ENCODE measurements at regions not wholly inside any gene's neighbourhood (a gene's known extent, or its start where the extent isn't known, plus 50 kb on each side); places are given as distances from the start of the nearest gene placed in this dataset.

GRCh38 chr14:95464514-95464913 lies 51.9 kb downstream of the SYNE3 start:
- Mint-ChIP-seq H3K27me3 (ENCODE audit: low read depth, unreplicated experiment) (peaks cover 31% of the 10 kb centered on the region), H3K4me3 (ENCODE audit: unreplicated experiment) (no peak overlapping the region), H3K9me3 (ENCODE audit: unreplicated experiment) (no peaks in the 10 kb centered on the region), H3K36me3 (ENCODE audit: low read depth, unreplicated experiment) (no peaks in the 10 kb centered on the region), H3K4me1 (ENCODE audit: low read depth, unreplicated experiment) (peaks cover 16% of the 10 kb centered on the region), H3K27ac (ENCODE audit: unreplicated experiment) (no peak overlapping the region)
- H3K27ac ChIP-seq (ENCODE audit: low read depth, low read length), result no peak overlapping the region
- H4K20me1 ChIP-seq (ENCODE audit: insufficient read depth, low read length), result peaks cover 16% of the 10 kb centered on the region
- no peak overlapping the region for H2AFZ ChIP-seq (ENCODE audit: low read depth, low read length)
- FAIRE-seq (no peak), DNase-seq (ENCODE audit: low read depth) (no peak)
- no peak overlapping the region for H3K4me2 ChIP-seq (ENCODE audit: low read length)
- H3K4me3 ChIP-seq (ENCODE audit: insufficient read depth, low read depth, low read length), result no peak overlapping the region
- H3K4me1 ChIP-seq (ENCODE audit: insufficient read depth, low read length), result peaks cover 12% of the 10 kb centered on the region
- H3K79me2 ChIP-seq (ENCODE audit: insufficient read depth, low read length), result no peaks in the 10 kb centered on the region
- H3K36me3 ChIP-seq (ENCODE audit: insufficient read depth, low read length), result no peaks in the 10 kb centered on the region
- no peak for TF ChIP-seq CTCF (IDR thresholded peaks at IDR 0.05; ENCODE audit: insufficient read depth, low read depth, low read length)
- TF ChIP-seq EZH2 (IDR thresholded peaks at IDR 0.05; ENCODE audit: insufficient read depth, low read length), result no peak
- no peaks in the 10 kb centered on the region for H3K9me3 ChIP-seq (ENCODE audit: insufficient read depth, low read depth, low read length)
- H3K27me3 ChIP-seq (ENCODE audit: insufficient read depth, low read length), result peaks cover 2% of the 10 kb centered on the region
- no peak overlapping the region for H3K9ac ChIP-seq (ENCODE audit: low read length)

GRCh38 chr14:95464103-95464502 lies 52.3 kb downstream of the SYNE3 start:
- FAIRE-seq (no peak), DNase-seq (ENCODE audit: low read depth) (no peak)
- Histone ChIP-seq H3K27ac (ENCODE audit: low read depth, low read length) (no peak overlapping the region), H3K4me2 (ENCODE audit: low read length) (no peak overlapping the region), H4K20me1 (ENCODE audit: insufficient read depth, low read length) (peaks cover 16% of the 10 kb centered on the region), H3K36me3 (ENCODE audit: insufficient read depth, low read length) (no peaks in the 10 kb centered on the region), H3K9me3 (ENCODE audit: insufficient read depth, low read depth, low read length) (no peaks in the 10 kb centered on the region), H2AFZ (ENCODE audit: low read depth, low read length) (no peak overlapping the region), H3K27me3 (ENCODE audit: insufficient read depth, low read length) (peaks cover 2% of the 10 kb centered on the region), H3K9ac (ENCODE audit: low read length) (no peak overlapping the region), H3K4me1 (ENCODE audit: insufficient read depth, low read length) (peaks cover 12% of the 10 kb centered on the region), H3K79me2 (ENCODE audit: insufficient read depth, low read length) (no peaks in the 10 kb centered on the region), H3K4me3 (ENCODE audit: insufficient read depth, low read depth, low read length) (no peak overlapping the region)
- H3K4me1 Mint-ChIP-seq (ENCODE audit: low read depth, unreplicated experiment), result peaks cover 16% of the 10 kb centered on the region
- H3K27ac Mint-ChIP-seq (ENCODE audit: unreplicated experiment), result peak overlapping the region; percentile 35
- no peaks in the 10 kb centered on the region for H3K36me3 Mint-ChIP-seq (ENCODE audit: low read depth, unreplicated experiment)
- H3K4me3 Mint-ChIP-seq (ENCODE audit: unreplicated experiment), result no peak overlapping the region
- peaks cover 31% of the 10 kb centered on the region for H3K27me3 Mint-ChIP-seq (ENCODE audit: low read depth, unreplicated experiment)
- TF ChIP-seq CTCF (IDR thresholded peaks at IDR 0.05; ENCODE audit: insufficient read depth, low read depth, low read length) (no peak), EZH2 (IDR thresholded peaks at IDR 0.05; ENCODE audit: insufficient read depth, low read length) (no peak)
- no peaks in the 10 kb centered on the region for H3K9me3 Mint-ChIP-seq (ENCODE audit: unreplicated experiment)

GRCh38 chr14:95463171-95463901 lies 53.1 kb downstream of the SYNE3 start:
- Histone ChIP-seq H3K9me3 (ENCODE audit: insufficient read depth, low read depth, low read length) (no peaks in the 10 kb centered on the region), H3K36me3 (ENCODE audit: insufficient read depth, low read length) (no peaks in the 10 kb centered on the region), H3K4me3 (ENCODE audit: insufficient read depth, low read depth, low read length) (no peak overlapping the region), H3K9ac (ENCODE audit: low read length) (no peak overlapping the region), H3K4me1 (ENCODE audit: insufficient read depth, low read length) (peaks cover 12% of the 10 kb centered on the region), H2AFZ (ENCODE audit: low read depth, low read length) (no peak overlapping the region), H3K27ac (ENCODE audit: low read depth, low read length) (no peak overlapping the region), H3K79me2 (ENCODE audit: insufficient read depth, low read length) (no peaks in the 10 kb centered on the region), H4K20me1 (ENCODE audit: insufficient read depth, low read length) (peaks cover 16% of the 10 kb centered on the region), H3K4me2 (ENCODE audit: low read length) (no peak overlapping the region), H3K27me3 (ENCODE audit: insufficient read depth, low read length) (peaks cover 4% of the 10 kb centered on the region)
- Mint-ChIP-seq H3K9me3 (ENCODE audit: unreplicated experiment) (no peaks in the 10 kb centered on the region), H3K36me3 (ENCODE audit: low read depth, unreplicated experiment) (no peaks in the 10 kb centered on the region), H3K4me1 (ENCODE audit: low read depth, unreplicated experiment) (peaks cover 11% of the 10 kb centered on the region), H3K4me3 (ENCODE audit: unreplicated experiment) (no peak overlapping the region), H3K27me3 (ENCODE audit: low read depth, unreplicated experiment) (peaks cover 28% of the 10 kb centered on the region), H3K27ac (ENCODE audit: unreplicated experiment) (no peak overlapping the region)
- FAIRE-seq, result no peak
- TF ChIP-seq CTCF (IDR thresholded peaks at IDR 0.05; ENCODE audit: insufficient read depth, low read depth, low read length), result no peak
- TF ChIP-seq EZH2 (IDR thresholded peaks at IDR 0.05; ENCODE audit: insufficient read depth, low read length), result no peak
- DNase-seq (ENCODE audit: low read depth), result no peak
